Lower leg skin (tissue), 4 donors: ENCODE measurements at regions not wholly inside any gene's neighbourhood (a gene's known extent, or its start where the extent isn't known, plus 50 kb on each side); places are given as distances from the start of the nearest gene placed in this dataset.
A peak's percentile ranks its signal among the peaks of the same experiment; 100 is the strongest.
"Not testable (repeated sequence)": the region's sequence is repeated elsewhere in the genome, so short reads cannot be mapped to it uniquely, and the experiment has no call there.

Experiments used
- DNase-seq, 2 donors: peaks; one replicate each; pipeline ENCODE4 v3.0.0-alpha.2; 2019; ENCODE audit warnings: low spot score in 2 of 2
- H3K4me3 ChIP-seq: fragments of 200-600 bp; sonication (generic); 2 replicates; pipeline ENCODE4 v1.5.1; 2017; ENCODE audit warnings: mild to moderate bottlenecking, low read depth; ENCODE audit not compliant: poor library complexity, severe bottlenecking
- POLR2A ChIP-seq, 2 donors: fragments of 450-650 bp; IDR thresholded peaks; one replicate each; pipeline ENCODE4 v1.6.1; 2016 to 2017; ENCODE audit warnings: antibody characterized with exemption in 2 of 2, mild to moderate bottlenecking in 1 of 2, moderate library complexity in 1 of 2
- WGBS, 2 donors: methylation state at CpG; one replicate each; pipeline ENCODE4 v1.1.5; 2018; 5-methylcytosine and 5-hydroxymethylcytosine counted together
- intact Hi-C: fragments of 100-400 bp; cut with DNase I; formaldehyde crosslinking; loops from one replicate; pipeline ENCODE4 v1.15.0; 2023; ENCODE audit warnings: low total_unique reads
- TF ChIP-seq, protein P1 (sequence below), 3 donors: fragments of 450-650 bp; IDR thresholded peaks; one replicate each; pipeline ENCODE4 v1.5.1; 2016; ENCODE audit warnings: antibody characterized with exemption in 3 of 3, mild to moderate bottlenecking in 3 of 3, moderate library complexity in 2 of 3

- TF ChIP-seq POLR2A (IDR thresholded peaks at IDR 0.05): no peak
- TF ChIP-seq, protein P1, sequence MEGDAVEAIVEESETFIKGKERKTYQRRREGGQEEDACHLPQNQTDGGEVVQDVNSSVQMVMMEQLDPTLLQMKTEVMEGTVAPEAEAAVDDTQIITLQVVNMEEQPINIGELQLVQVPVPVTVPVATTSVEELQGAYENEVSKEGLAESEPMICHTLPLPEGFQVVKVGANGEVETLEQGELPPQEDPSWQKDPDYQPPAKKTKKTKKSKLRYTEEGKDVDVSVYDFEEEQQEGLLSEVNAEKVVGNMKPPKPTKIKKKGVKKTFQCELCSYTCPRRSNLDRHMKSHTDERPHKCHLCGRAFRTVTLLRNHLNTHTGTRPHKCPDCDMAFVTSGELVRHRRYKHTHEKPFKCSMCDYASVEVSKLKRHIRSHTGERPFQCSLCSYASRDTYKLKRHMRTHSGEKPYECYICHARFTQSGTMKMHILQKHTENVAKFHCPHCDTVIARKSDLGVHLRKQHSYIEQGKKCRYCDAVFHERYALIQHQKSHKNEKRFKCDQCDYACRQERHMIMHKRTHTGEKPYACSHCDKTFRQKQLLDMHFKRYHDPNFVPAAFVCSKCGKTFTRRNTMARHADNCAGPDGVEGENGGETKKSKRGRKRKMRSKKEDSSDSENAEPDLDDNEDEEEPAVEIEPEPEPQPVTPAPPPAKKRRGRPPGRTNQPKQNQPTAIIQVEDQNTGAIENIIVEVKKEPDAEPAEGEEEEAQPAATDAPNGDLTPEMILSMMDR (IDR thresholded peaks at IDR 0.05): no peak
- WGBS, 2 donors: 42 to 60% methylated on average over 3 of the region's 3 CpGs
- DNase-seq: no peak
- no peak overlapping the region for H3K4me3 ChIP-seq
- intact Hi-C loops: no loop called here
Measured at GRCh38 chr19:30807278-30807677, 435.1 kb downstream of the ZNF536 start.

- no peak overlapping the region for H3K4me3 ChIP-seq
- TF ChIP-seq, protein P1 (IDR thresholded peaks at IDR 0.05): no peak
- no peak for TF ChIP-seq POLR2A (IDR thresholded peaks at IDR 0.05)
- intact Hi-C loops: no loop called here
- DNase-seq: no peak
- WGBS, 2 donors: 83 to 91% methylated on average over 3 of the region's 3 CpGs
Measured at GRCh38 chr19:30806311-30806710, 434.1 kb downstream of the ZNF536 start.

DNA sequence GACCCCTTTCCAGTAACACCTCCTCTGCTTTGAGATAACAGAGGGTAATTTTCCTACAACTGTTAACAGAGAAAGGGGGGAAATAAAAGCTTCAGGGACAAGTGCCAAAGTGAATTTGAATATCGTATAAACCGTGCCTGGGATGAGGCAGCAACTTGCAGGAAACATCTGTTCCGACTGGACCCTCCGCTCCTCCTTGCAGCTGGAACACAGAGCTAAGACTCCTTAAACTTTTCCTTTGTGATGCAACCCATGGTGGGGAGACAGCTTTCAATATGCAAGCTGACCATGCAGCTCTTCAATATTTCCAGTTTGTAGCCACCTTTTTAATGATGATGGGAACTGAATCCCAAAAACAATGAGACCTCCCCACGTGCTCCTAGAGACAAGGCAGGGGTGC, 432.6 kb downstream of the ZNF536 start:
- WGBS, 2 donors: 23 to 29% methylated on average over 5 of the region's 5 CpGs
- TF ChIP-seq, protein P1 (IDR thresholded peaks at IDR 0.05): no peak
- no peak for TF ChIP-seq POLR2A (IDR thresholded peaks at IDR 0.05)
- no peak overlapping the region for H3K4me3 ChIP-seq
- intact Hi-C loops: no loop called here
- DNase-seq: no peak

- intact Hi-C loops, DNase-seq, H3K4me3 ChIP-seq: not testable (repeated sequence)
- 36 to 38% methylated on average over 3 of the region's 3 CpGs for WGBS, 2 donors
Measured at GRCh38 chr19:30804333-30804732, 432.1 kb downstream of the ZNF536 start.

DNA sequence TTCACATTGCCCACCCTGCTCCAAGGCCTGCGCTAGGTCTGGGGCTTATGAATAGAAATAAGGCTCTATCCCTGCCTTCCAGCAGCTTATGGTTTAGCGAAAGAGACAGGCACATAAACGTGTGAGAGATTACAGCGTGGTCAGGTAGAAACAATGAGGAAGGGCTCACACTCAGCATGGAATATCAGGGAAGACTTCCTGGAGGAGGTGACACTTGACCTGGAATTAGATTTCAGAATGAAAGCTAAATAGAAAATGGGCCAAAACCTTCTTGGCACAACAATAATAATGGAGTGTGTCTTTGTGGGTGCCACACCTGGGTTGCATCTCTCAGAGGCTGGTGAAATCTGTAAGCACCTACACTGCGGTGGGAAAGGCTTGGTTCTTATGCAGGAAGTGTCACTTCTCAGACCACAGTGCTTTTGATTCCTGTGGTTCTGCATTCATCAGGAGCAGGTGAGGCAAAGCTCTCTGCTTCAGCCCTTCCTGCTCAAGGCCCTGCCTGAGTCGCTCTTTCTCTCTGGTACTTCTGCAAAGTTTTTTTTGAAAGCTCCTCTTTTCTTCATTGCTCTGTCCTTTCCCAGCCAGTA, 430.3 kb downstream of the ZNF536 start:
- no peak for DNase-seq
- TF ChIP-seq, protein P1 (IDR thresholded peaks at IDR 0.05): no peak
- TF ChIP-seq POLR2A (IDR thresholded peaks at IDR 0.05): no peak
- no peak overlapping the region for H3K4me3 ChIP-seq
- intact Hi-C loops: no loop called here
- 85 to 87% methylated on average over 6 of the region's 6 CpGs for WGBS, 2 donors

DNA sequence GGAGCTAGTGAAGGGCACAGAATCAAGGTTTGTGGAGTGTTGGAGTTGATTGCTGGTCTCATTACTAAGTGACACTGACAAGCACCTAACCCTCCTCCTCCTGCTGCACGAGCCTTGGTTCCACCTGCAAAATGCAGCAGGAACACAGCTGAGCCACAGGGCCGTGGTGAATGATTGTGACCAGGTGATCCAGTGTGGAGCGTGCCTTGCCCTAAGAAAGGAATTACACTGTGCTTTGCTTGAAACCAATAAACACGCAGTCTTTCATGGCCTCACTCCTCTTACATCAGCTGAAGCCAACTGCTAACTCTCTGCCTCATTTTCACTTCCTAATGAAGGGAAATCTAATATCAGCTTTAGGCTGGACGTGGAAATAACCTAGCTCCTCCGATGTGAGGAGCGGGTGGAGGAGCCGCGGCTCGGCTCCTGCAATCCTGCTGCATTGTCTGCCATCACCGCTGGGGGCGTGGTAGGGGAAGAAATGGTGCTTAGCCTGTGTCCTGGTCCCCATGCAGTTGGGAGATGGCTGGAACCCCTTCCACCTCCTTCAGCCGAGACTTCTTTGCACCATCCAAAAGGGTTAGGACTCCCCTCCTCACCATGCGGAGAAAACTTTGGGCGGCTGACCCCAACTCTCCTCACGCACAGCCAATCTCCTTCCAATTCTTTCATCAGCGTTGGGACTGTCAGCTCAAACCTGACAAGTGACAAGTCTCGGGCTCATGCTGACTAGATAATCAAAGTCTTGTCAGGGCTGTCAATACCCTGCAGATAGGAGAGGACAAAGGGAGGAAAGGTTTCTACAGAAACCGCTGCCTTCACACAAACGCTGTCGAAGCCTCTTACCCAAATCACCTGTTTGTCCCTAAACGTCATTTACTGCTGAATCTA, 427.9 kb downstream of the ZNF536 start:
- intact Hi-C loops: no loop called here
- TF ChIP-seq, protein P1 (IDR thresholded peaks at IDR 0.05): no peak
- no peak for TF ChIP-seq POLR2A (IDR thresholded peaks at IDR 0.05)

More for the DNA sequence above, 427.9 kb downstream of the ZNF536 start:
- DNase-seq: peak; percentile 33 to 86
- H3K4me3 ChIP-seq: no peak overlapping the region
- 46 to 49% methylated on average over 22 of the region's 22 CpGs for WGBS, 2 donors
